Mammary epithelial cell (primary cell): ENCODE measurements at regions not wholly inside any gene's neighbourhood (a gene's known extent, or its start where the extent isn't known, plus 50 kb on each side); places are given as distances from the start of the nearest gene placed in this dataset.

Experiments
- EZH2 ChIP-seq: IDR thresholded peaks from 2 replicates; pipeline ENCODE4 v1.6.1; 2012; ENCODE audit warnings: low read length, inconsistent platforms, borderline replicate concordance
- TF ChIP-seq, protein P1 (sequence below), 2 donors: IDR thresholded peaks in 1 of 2; conservative IDR thresholded peaks in 1 of 2; 2 replicates each; pipeline ENCODE4 v1.5.1; 2011 to 2012; ENCODE audit warnings: inconsistent platforms in 2 of 2, low read length in 2 of 2, mild to moderate bottlenecking in 2 of 2, control low read depth in 1 of 2, low read depth in 1 of 2; ENCODE audit not compliant: insufficient read depth in 1 of 2; ENCODE audit errors: extremely low read depth in 1 of 2

DNA sequence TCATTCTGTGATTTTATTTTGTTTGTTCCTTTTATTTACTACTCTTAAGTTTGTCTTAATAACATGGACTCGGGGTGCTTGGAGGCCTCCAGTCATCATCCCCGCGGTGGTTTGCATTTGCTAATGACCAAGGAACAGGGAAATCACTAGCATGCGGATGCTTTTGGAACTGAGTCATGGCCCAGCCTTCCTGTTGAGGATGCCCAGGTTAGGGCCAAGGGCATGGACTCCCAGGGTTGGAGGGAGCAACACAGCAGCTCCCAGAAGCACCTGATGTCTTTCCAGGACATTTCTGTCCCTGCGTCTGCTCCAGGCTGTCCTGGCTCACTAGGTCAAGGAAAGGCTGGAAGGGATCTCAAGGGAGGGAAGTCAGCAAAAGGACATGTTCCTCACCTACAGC, 423.7 kb upstream of the TSHZ3 start:
- TF ChIP-seq, protein P1, sequence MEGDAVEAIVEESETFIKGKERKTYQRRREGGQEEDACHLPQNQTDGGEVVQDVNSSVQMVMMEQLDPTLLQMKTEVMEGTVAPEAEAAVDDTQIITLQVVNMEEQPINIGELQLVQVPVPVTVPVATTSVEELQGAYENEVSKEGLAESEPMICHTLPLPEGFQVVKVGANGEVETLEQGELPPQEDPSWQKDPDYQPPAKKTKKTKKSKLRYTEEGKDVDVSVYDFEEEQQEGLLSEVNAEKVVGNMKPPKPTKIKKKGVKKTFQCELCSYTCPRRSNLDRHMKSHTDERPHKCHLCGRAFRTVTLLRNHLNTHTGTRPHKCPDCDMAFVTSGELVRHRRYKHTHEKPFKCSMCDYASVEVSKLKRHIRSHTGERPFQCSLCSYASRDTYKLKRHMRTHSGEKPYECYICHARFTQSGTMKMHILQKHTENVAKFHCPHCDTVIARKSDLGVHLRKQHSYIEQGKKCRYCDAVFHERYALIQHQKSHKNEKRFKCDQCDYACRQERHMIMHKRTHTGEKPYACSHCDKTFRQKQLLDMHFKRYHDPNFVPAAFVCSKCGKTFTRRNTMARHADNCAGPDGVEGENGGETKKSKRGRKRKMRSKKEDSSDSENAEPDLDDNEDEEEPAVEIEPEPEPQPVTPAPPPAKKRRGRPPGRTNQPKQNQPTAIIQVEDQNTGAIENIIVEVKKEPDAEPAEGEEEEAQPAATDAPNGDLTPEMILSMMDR (conservative IDR thresholded peaks at IDR 0.05 in 1 of 2, IDR thresholded peaks at IDR 0.05 in 1 of 2; ENCODE audit: extremely low read depth in 1 of 2, insufficient read depth in 1 of 2, low read depth in 1 of 2, low read length in 2 of 2) = no peak
- no peak for TF ChIP-seq EZH2
